Natural killer cell (primary cell): ENCODE measurements at regions not wholly inside any gene's neighbourhood (a gene's known extent, or its start where the extent isn't known, plus 50 kb on each side); places are given as distances from the start of the nearest gene placed in this dataset.

Source experiments
- ATAC-seq, 3 donors: fragments of 150-1000 bp in 2 of 3; fragments of 200-7000 bp in 1 of 3; cut with Tn5 transposase; 1 replicate in 1 of 3; 2 replicates in 2 of 3; pipeline ENCODE4 v1.10.0; 2021; ENCODE audit warnings: mild to moderate bottlenecking in 2 of 3, moderate library complexity in 2 of 3
- DNase-seq, 2 donors: peaks; one replicate each; pipeline versions ENCODE4 v3.0.0 to v3.0.0-alpha.2; 2013 to 2021; ENCODE audit warnings: mixed read lengths in 1 of 2
- H3K27ac ChIP-seq: one replicate; pipeline ENCODE4 v1.5.1; 2013; ENCODE audit warnings: mild to moderate bottlenecking, low read length
- H3K27me3 ChIP-seq: one replicate; pipeline ENCODE4 v1.6.1; 2013; ENCODE audit warnings: low read length; ENCODE audit not compliant: control insufficient read depth, insufficient read depth
- H3K36me3 ChIP-seq: one replicate; pipeline ENCODE4 v1.6.1; 2013; ENCODE audit warnings: low read length; ENCODE audit not compliant: control insufficient read depth, insufficient read depth
- H3K4me1 ChIP-seq: one replicate; pipeline ENCODE4 v1.6.1; 2013; ENCODE audit warnings: low read length; ENCODE audit not compliant: control insufficient read depth, insufficient read depth
- H3K4me3 ChIP-seq: one replicate; pipeline ENCODE4 v1.5.1; 2013; ENCODE audit warnings: low read length
- H3K9me3 ChIP-seq: one replicate; pipeline ENCODE4 v1.6.1; 2013; ENCODE audit warnings: low read length; ENCODE audit not compliant: control insufficient read depth, insufficient read depth
- H3K27ac Mint-ChIP-seq, 2 donors: one replicate each; pipeline ENCODE4 v1.8.0; 2022; ENCODE audit warnings: mild to moderate bottlenecking in 2 of 2, mixed read lengths in 2 of 2, moderate library complexity in 1 of 2
- H3K27me3 Mint-ChIP-seq, 2 donors: one replicate each; pipeline ENCODE4 v1.8.0; 2022; ENCODE audit warnings: low read depth in 2 of 2, mixed read lengths in 2 of 2
- H3K36me3 Mint-ChIP-seq: one replicate; pipeline ENCODE4 v1.8.0; 2022; ENCODE audit warnings: mixed read lengths
- H3K4me1 Mint-ChIP-seq, 2 donors: one replicate each; pipeline ENCODE4 v1.8.0; 2022; ENCODE audit warnings: mixed read lengths in 2 of 2
- H3K4me3 Mint-ChIP-seq: one replicate; pipeline ENCODE4 v1.8.0; 2022; ENCODE audit warnings: mild to moderate bottlenecking, moderate library complexity, mixed read lengths
- H3K9me3 Mint-ChIP-seq, 2 donors: one replicate each; pipeline ENCODE4 v1.8.0; 2022; ENCODE audit warnings: mixed read lengths in 2 of 2
- WGBS: methylation state at CpG from one replicate; pipeline ENCODE4 v1.1.7; 2013; ENCODE audit warnings: missing lambda C conversion rate; ENCODE audit not compliant: insufficient coverage; 5-methylcytosine and 5-hydroxymethylcytosine counted together
- intact Hi-C: fragments of 100-400 bp; cut with micrococcal nuclease; formaldehyde crosslinking; loops from one replicate; pipeline ENCODE4 v1.14.2; 2022
- TF ChIP-seq, protein P1 (sequence below): fragments of 200-600 bp; IDR thresholded peaks from one replicate; pipeline ENCODE4 v1.8.0; 2022; ENCODE audit warnings: antibody characterized with exemption

- peaks cover 0 to 19% of the 10 kb centered on the region in 2 donors for H3K4me1 Mint-ChIP-seq
- no peaks in the 10 kb centered on the region for H3K4me1 ChIP-seq
- H3K27ac ChIP-seq, result no peak overlapping the region
- no peaks in the 10 kb centered on the region for H3K36me3 Mint-ChIP-seq
- H3K27ac Mint-ChIP-seq, result no peak overlapping the region
- no peaks in the 10 kb centered on the region for H3K27me3 ChIP-seq
- ATAC-seq (no peak), DNase-seq (no peak)
- H3K4me3 Mint-ChIP-seq, result no peak overlapping the region
- no peak overlapping the region for H3K4me3 ChIP-seq
- WGBS, result 79% methylated on average over 6 of the region's 6 CpGs
- no peaks in the 10 kb centered on the region for H3K9me3 Mint-ChIP-seq
- H3K36me3 ChIP-seq, result no peaks in the 10 kb centered on the region
- intact Hi-C loops, result loop anchor here (10.0 kb wide), 1 partner anchor 391 kb away; no protein-coding TSS in a partner anchor
- TF ChIP-seq, protein P1, sequence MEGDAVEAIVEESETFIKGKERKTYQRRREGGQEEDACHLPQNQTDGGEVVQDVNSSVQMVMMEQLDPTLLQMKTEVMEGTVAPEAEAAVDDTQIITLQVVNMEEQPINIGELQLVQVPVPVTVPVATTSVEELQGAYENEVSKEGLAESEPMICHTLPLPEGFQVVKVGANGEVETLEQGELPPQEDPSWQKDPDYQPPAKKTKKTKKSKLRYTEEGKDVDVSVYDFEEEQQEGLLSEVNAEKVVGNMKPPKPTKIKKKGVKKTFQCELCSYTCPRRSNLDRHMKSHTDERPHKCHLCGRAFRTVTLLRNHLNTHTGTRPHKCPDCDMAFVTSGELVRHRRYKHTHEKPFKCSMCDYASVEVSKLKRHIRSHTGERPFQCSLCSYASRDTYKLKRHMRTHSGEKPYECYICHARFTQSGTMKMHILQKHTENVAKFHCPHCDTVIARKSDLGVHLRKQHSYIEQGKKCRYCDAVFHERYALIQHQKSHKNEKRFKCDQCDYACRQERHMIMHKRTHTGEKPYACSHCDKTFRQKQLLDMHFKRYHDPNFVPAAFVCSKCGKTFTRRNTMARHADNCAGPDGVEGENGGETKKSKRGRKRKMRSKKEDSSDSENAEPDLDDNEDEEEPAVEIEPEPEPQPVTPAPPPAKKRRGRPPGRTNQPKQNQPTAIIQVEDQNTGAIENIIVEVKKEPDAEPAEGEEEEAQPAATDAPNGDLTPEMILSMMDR, result no peak
- no peaks in the 10 kb centered on the region for H3K9me3 ChIP-seq
- peaks cover 6 to 31% of the 10 kb centered on the region in 2 donors for H3K27me3 Mint-ChIP-seq
Observed at GRCh38 chr10:78436222-78436573, 402.5 kb downstream of the RPS24 start.

DNA sequence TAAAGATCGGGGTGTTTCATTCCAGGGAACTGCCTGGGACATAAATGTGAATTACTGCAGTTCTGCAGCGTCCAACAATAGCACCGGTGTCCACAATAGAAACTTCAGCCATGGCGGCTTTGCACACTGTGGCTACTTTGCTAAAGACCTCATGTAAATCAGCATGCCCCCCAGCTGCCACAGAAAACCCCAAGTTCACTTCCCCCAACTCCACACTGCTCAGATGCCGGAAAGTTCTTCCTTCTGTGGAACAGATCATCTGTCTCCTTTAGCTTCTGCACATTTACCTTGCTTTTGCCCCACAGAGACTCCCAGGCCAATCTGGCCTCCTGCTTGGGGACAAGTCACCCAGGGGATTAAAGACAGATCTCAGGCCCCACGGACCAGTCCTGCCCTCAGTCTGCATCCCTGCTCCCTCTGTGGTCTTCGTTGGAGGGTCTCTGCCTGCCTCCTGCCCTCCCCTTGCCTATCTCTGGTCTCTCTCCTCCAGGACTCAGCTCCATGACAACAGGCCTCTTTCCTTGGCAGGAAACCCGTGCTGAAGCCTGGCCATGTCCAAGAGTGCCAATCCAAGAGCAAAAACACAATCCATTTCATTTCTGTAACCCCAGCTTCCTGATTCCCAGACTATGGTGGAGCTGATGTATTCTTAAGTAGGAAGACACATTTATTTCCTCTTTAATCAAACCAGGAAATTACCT lies 403.2 kb downstream of the RPS24 start:
- H3K4me3 ChIP-seq, result no peak overlapping the region
- H3K36me3 ChIP-seq, result no peaks in the 10 kb centered on the region
- 79% methylated on average over 8 of the region's 8 CpGs for WGBS
- Mint-ChIP-seq H3K4me1 (peaks cover 0 to 19% of the 10 kb centered on the region in 2 donors), H3K4me3 (no peak overlapping the region), H3K27me3 (peaks cover 6 to 26% of the 10 kb centered on the region in 2 donors), H3K9me3 (no peaks in the 10 kb centered on the region), H3K27ac (peak overlapping the region in 1 of 2 donors; percentile 31), H3K36me3 (no peaks in the 10 kb centered on the region)
- TF ChIP-seq, protein P1, result no peak
- DNase-seq (no peak), ATAC-seq (no peak)
- H3K9me3 ChIP-seq, result no peaks in the 10 kb centered on the region
- no peak overlapping the region for H3K27ac ChIP-seq
- H3K27me3 ChIP-seq, result no peaks in the 10 kb centered on the region
- intact Hi-C loops, result loop anchor here (10.0 kb wide), 1 partner anchor 392 kb away; no protein-coding TSS in a partner anchor
- no peaks in the 10 kb centered on the region for H3K4me1 ChIP-seq

DNA sequence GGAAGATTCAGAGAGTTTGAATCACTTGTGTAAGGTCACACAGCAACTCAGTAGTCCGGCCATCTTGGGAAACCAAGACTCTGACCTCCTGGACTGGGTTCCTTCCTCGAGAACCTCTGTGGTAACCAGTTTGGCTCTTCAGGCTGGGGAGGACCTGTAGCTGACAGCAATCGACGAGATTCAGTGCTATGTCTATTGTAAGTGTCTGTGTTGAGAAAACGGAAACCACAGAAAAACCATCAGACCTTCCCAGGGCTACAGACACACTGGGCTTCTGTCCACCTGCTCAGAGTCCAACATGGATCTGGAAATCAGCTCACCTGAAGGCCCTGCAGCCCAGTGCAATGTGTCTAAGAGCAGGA lies 403.7 kb downstream of the RPS24 start:
- intact Hi-C loops, result loop anchor here (10.0 kb wide), 1 partner anchor 393 kb away; no protein-coding TSS in a partner anchor
- Histone ChIP-seq H3K27me3 (no peaks in the 10 kb centered on the region), H3K4me3 (no peak overlapping the region), H3K36me3 (no peaks in the 10 kb centered on the region), H3K4me1 (no peaks in the 10 kb centered on the region), H3K9me3 (no peaks in the 10 kb centered on the region), H3K27ac (no peak overlapping the region)
- Mint-ChIP-seq H3K4me3 (no peak overlapping the region), H3K9me3 (no peaks in the 10 kb centered on the region), H3K27me3 (peaks cover under 1 to 20% of the 10 kb centered on the region in 2 donors), H3K36me3 (no peaks in the 10 kb centered on the region), H3K4me1 (peaks cover 0 to 19% of the 10 kb centered on the region in 2 donors), H3K27ac (peak overlapping the region in 1 of 2 donors; percentile 31)
- ATAC-seq (no peak), DNase-seq (no peak)
- TF ChIP-seq, protein P1, result no peak
- WGBS, result 62% methylated on average over 5 of the region's 5 CpGs
